K562 (cell line): ENCODE measurements at regions not wholly inside any gene's neighbourhood (a gene's known extent, or its start where the extent isn't known, plus 50 kb on each side); places are given as distances from the start of the nearest gene placed in this dataset.

Experiments used
- CGGBP1 ChIP-seq: fragments of 250-450 bp; sonication (Bioruptor Pico); IDR thresholded peaks from 2 replicates; pipeline ENCODE4 v1.9.0; 2021; ENCODE audit warnings: mild to moderate bottlenecking
- HINFP ChIP-seq: fragments of 450-650 bp; conservative IDR thresholded peaks from 2 replicates; pipeline ENCODE4 v1.6.1; 2016; ENCODE audit warnings: missing genetic modification characterization, low read depth, mild to moderate bottlenecking, control low read depth, missing compliant biosample characterization
- HNRNPK ChIP-seq: fragments of 200-400 bp; formaldehyde crosslinking; IDR thresholded peaks from one replicate; pipeline ENCODE4 v1.6.1; 2018; ENCODE audit warnings: mild to moderate bottlenecking, low read depth, low read length; ENCODE audit not compliant: poor library complexity, severe bottlenecking
- IRF9 ChIP-seq: fragments of 450-650 bp; IDR thresholded peaks from 2 replicates; pipeline ENCODE4 v1.6.1; 2016; ENCODE audit warnings: missing biosample characterization, missing genetic modification characterization
- MEF2A ChIP-seq: IDR thresholded peaks from 2 replicates; pipeline ENCODE4 v1.6.1; 2011; ENCODE audit warnings: low read depth, mild to moderate bottlenecking, low read length, moderate library complexity; ENCODE audit not compliant: control insufficient read depth
- MLLT1 ChIP-seq, 2 experiments: fragments of 450-650 bp; IDR thresholded peaks; 2 replicates each; pipeline ENCODE4 v1.6.1; 2016
- NFE2 ChIP-seq: IDR thresholded peaks from 2 replicates; pipeline ENCODE4 v1.6.1; 2014; ENCODE audit warnings: antibody characterized with exemption, low read depth
- NFIC ChIP-seq: fragments of 450-650 bp; IDR thresholded peaks from 2 replicates; pipeline ENCODE4 v1.6.1; 2017; ENCODE audit warnings: mild to moderate bottlenecking, inconsistent platforms
- PBX2 ChIP-seq, 2 experiments: IDR thresholded peaks in 1 of 2; conservative IDR thresholded peaks in 1 of 2; 2 replicates each; pipeline ENCODE4 v1.6.1; 2016; ENCODE audit warnings: low read depth in 2 of 2, mild to moderate bottlenecking in 1 of 2, missing compliant biosample characterization in 1 of 2, missing genetic modification characterization in 1 of 2, moderate library complexity in 1 of 2
- RFX1 ChIP-seq: fragments of 450-650 bp; IDR thresholded peaks from 2 replicates; pipeline ENCODE4 v1.6.1; 2016; ENCODE audit warnings: mild to moderate bottlenecking, moderate library complexity
- TCF15 ChIP-seq: fragments of 250-450 bp; sonication (Bioruptor Pico); IDR thresholded peaks from 2 replicates; pipeline ENCODE4 v1.8.0; 2022; ENCODE audit warnings: moderate library complexity, mild to moderate bottlenecking, inconsistent platforms
- TEAD2 ChIP-seq: fragments of 450-650 bp; IDR thresholded peaks from 2 replicates; pipeline ENCODE4 v1.6.1; 2016; ENCODE audit warnings: missing genetic modification characterization, control low read depth, missing compliant biosample characterization

- peak; percentile 68 for TF ChIP-seq NFE2
- no peak for TF ChIP-seq MEF2A
- no peak for TF ChIP-seq TEAD2 (tag)
- TF ChIP-seq MLLT1 (IDR thresholded peaks at IDR 0.05), result peak in 1 of 2 experiments; percentile 51; a peak in 1 of 4 replicates
- TF ChIP-seq TCF15 (CRISPR knock-in tag), result no peak
- no peak for TF ChIP-seq IRF9 (tag)
- TF ChIP-seq CGGBP1, result no peak
- TF ChIP-seq PBX2 (CRISPR knock-in tag; IDR thresholded peaks at IDR 0.05; ENCODE audit: low read depth), result peak; percentile 43; the same call in 1 of the 2 replicates
- peak; percentile 82 for TF ChIP-seq PBX2 (tag; conservative IDR thresholded peaks at IDR 0.05; ENCODE audit: low read depth)
- no peak for TF ChIP-seq NFIC
- no peak for TF ChIP-seq HNRNPK
- peak; percentile 47; the same call in 1 of the 2 replicates for TF ChIP-seq HINFP (tag)
- peak; percentile 94 for TF ChIP-seq RFX1
Observed at GRCh38 chr14:65167072-65167645, 64.8 kb upstream of the MAX start (continued).
